ENCODE measurements at regions not wholly inside any gene's neighbourhood (a gene's known extent, or its start where the extent isn't known, plus 50 kb on each side); places are given as distances from the start of the nearest gene placed in this dataset.
"Not testable (repeated sequence)": the region's sequence is repeated elsewhere in the genome, so short reads cannot be mapped to it uniquely, and the experiment has no call there.

GRCh38 chr6:81380718-81381338 lies 371.7 kb downstream of the TENT5A start:
- no peak for DNase-seq (ENCODE audit: low spot score)
- TF ChIP-seq CTCF (IDR thresholded peaks at IDR 0.05) = no peak
- Histone ChIP-seq H3K4me3 (no peak overlapping the region), H3K27ac (no peak overlapping the region)

- Histone ChIP-seq H3K27ac (no peak overlapping the region), H3K4me3 (no peak overlapping the region)
- TF ChIP-seq CTCF (IDR thresholded peaks at IDR 0.05) = no peak
- no peak for DNase-seq (ENCODE audit: low spot score)
Observed at GRCh38 chr6:81376745-81377144, 375.7 kb downstream of the TENT5A start.

- Histone ChIP-seq H3K27ac (no peak overlapping the region), H3K4me3 (no peak overlapping the region)
- no peak for DNase-seq (ENCODE audit: low spot score)
- no peak for TF ChIP-seq CTCF (IDR thresholded peaks at IDR 0.05)
Observed at GRCh38 chr6:81373414-81373813, 379.1 kb downstream of the TENT5A start.

GRCh38 chr6:81371930-81372329 lies 380.6 kb downstream of the TENT5A start:
- TF ChIP-seq CTCF (IDR thresholded peaks at IDR 0.05) = no peak
- DNase-seq (ENCODE audit: low spot score) = no peak
- Histone ChIP-seq H3K27ac (no peak overlapping the region), H3K4me3 (no peak overlapping the region)

GRCh38 chr6:81366972-81367371 lies 385.5 kb downstream of the TENT5A start:
- H3K27ac ChIP-seq = no peak overlapping the region
- DNase-seq (ENCODE audit: low spot score) = no peak

GRCh38 chr6:81362246-81362645 lies 390.2 kb downstream of the TENT5A start:
- no peak for DNase-seq (ENCODE audit: low spot score)
- no peak overlapping the region for H3K27ac ChIP-seq
- TF ChIP-seq CTCF (IDR thresholded peaks at IDR 0.05) = no peak

More at GRCh38 chr6:81366972-81367371, 385.5 kb downstream of the TENT5A start:
- no peak for TF ChIP-seq CTCF (IDR thresholded peaks at IDR 0.05)
- H3K4me3 ChIP-seq = no peak overlapping the region

GRCh38 chr6:81353262-81353661 lies 399.2 kb downstream of the TENT5A start:
- H3K4me3 ChIP-seq = no peak overlapping the region
- H3K27ac ChIP-seq = no peak overlapping the region
- no peak for TF ChIP-seq CTCF (IDR thresholded peaks at IDR 0.05)
- DNase-seq (ENCODE audit: low spot score) = no peak

More at GRCh38 chr6:81362246-81362645, 390.2 kb downstream of the TENT5A start:
- no peak overlapping the region for H3K4me3 ChIP-seq

- H3K4me3 ChIP-seq; DNase-seq (ENCODE audit: low spot score); H3K27ac ChIP-seq: not testable (repeated sequence)
Observed at GRCh38 chr6:81344026-81344425, 408.5 kb downstream of the TENT5A start.
